NB4 (cell line): ENCODE measurements at regions not wholly inside any gene's neighbourhood (a gene's known extent, or its start where the extent isn't known, plus 50 kb on each side); places are given as distances from the start of the nearest gene placed in this dataset.

ENCODE experiments used
- POLR2A ChIP-seq: IDR thresholded peaks from 2 replicates; pipeline ENCODE4 v1.6.1; 2011; ENCODE audit warnings: mild to moderate bottlenecking; ENCODE audit not compliant: insufficient read length; ENCODE audit errors: extremely low read depth
- TF ChIP-seq, protein P1 (sequence below): IDR thresholded peaks from one replicate; pipeline ENCODE4 v1.5.1; 2012; ENCODE audit warnings: low read depth, low read length

DNA sequence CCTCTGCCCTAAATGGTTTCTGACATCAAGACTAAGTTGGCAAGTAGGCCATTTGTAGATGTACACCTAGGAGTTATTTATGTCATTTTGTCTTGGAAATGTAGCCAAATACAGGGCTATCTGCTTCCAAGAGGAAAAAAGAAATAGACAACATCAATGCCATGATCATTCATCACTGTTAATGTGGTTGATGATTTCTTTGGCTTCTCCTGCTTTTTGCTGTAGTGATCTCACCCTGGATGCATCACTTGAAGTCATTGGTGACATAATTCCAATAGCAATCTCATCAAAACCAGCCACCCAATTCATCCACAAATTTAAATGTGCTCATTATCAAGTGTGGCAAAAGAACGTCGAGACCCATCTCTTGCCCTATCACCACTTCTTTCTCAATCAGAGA, 222.6 kb upstream of the PPARGC1A start:
- TF ChIP-seq, protein P1, sequence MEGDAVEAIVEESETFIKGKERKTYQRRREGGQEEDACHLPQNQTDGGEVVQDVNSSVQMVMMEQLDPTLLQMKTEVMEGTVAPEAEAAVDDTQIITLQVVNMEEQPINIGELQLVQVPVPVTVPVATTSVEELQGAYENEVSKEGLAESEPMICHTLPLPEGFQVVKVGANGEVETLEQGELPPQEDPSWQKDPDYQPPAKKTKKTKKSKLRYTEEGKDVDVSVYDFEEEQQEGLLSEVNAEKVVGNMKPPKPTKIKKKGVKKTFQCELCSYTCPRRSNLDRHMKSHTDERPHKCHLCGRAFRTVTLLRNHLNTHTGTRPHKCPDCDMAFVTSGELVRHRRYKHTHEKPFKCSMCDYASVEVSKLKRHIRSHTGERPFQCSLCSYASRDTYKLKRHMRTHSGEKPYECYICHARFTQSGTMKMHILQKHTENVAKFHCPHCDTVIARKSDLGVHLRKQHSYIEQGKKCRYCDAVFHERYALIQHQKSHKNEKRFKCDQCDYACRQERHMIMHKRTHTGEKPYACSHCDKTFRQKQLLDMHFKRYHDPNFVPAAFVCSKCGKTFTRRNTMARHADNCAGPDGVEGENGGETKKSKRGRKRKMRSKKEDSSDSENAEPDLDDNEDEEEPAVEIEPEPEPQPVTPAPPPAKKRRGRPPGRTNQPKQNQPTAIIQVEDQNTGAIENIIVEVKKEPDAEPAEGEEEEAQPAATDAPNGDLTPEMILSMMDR, result no peak
- TF ChIP-seq POLR2A, result no peak
